SK-N-SH treated with all-trans-retinoic acid at 6 μM for 48 hours (cell line): ENCODE measurements at regions not wholly inside any gene's neighbourhood (a gene's known extent, or its start where the extent isn't known, plus 50 kb on each side); places are given as distances from the start of the nearest gene placed in this dataset.

Experiments used
- BACH2 ChIP-seq: fragments of 250-450 bp; sonication (Bioruptor Pico); IDR thresholded peaks from 2 replicates; pipeline ENCODE4 v1.9.0; 2021; ENCODE audit warnings: mild to moderate bottlenecking, borderline replicate concordance
- CSDC2 ChIP-seq: fragments of 250-450 bp; sonication (Bioruptor Pico); IDR thresholded peaks from 2 replicates; pipeline ENCODE4 v1.5.0; 2020; ENCODE audit warnings: mild to moderate bottlenecking, moderate library complexity
- CSRNP3 ChIP-seq: fragments of 250-450 bp; sonication (Bioruptor Pico); IDR thresholded peaks from 2 replicates; pipeline ENCODE4 v1.5.1; 2021; ENCODE audit warnings: mild to moderate bottlenecking, moderate library complexity
- ESRRG ChIP-seq: fragments of 250-450 bp; sonication (Bioruptor Pico); IDR thresholded peaks from 2 replicates; pipeline ENCODE4 v1.6.1; 2021; ENCODE audit warnings: mild to moderate bottlenecking
- ISL1 ChIP-seq: fragments of 250-450 bp; sonication (Bioruptor Pico); IDR thresholded peaks from 2 replicates; pipeline ENCODE4 v2.1.2; 2022; ENCODE audit warnings: mild to moderate bottlenecking, moderate library complexity
- OSR1 ChIP-seq: fragments of 250-450 bp; sonication (Bioruptor Pico); IDR thresholded peaks from 2 replicates; pipeline ENCODE4 v1.8.0; 2022; ENCODE audit warnings: moderate library complexity, mild to moderate bottlenecking, inconsistent platforms
- PATZ1 ChIP-seq: fragments of 250-450 bp; sonication (Bioruptor Pico); IDR thresholded peaks from 2 replicates; pipeline ENCODE4 v1.8.0; 2020; ENCODE audit warnings: mild to moderate bottlenecking, moderate library complexity, borderline replicate concordance
- PPARA ChIP-seq: fragments of 250-450 bp; sonication (Bioruptor Pico); IDR thresholded peaks from 2 replicates; pipeline ENCODE4 v1.5.0; 2020; ENCODE audit warnings: mild to moderate bottlenecking, borderline replicate concordance
- RARB ChIP-seq: fragments of 250-450 bp; sonication (Bioruptor Pico); IDR thresholded peaks from 2 replicates; pipeline ENCODE4 v1.8.0; 2021; ENCODE audit warnings: mild to moderate bottlenecking, moderate library complexity
- TCF4 ChIP-seq: fragments of 250-450 bp; sonication (Bioruptor Pico); IDR thresholded peaks from 2 replicates; pipeline ENCODE4 v1.8.0; 2021; ENCODE audit warnings: mild to moderate bottlenecking, moderate library complexity, borderline replicate concordance
- TOX ChIP-seq: fragments of 250-450 bp; sonication (Bioruptor Pico); IDR thresholded peaks from 2 replicates; pipeline ENCODE4 v1.8.0; 2021; ENCODE audit warnings: mild to moderate bottlenecking, moderate library complexity, borderline replicate concordance
- ZC3H10 ChIP-seq: fragments of 250-450 bp; sonication (Bioruptor Pico); IDR thresholded peaks from 2 replicates; pipeline ENCODE4 v1.5.1; 2021; ENCODE audit warnings: mild to moderate bottlenecking, moderate library complexity
- ZNF8 ChIP-seq: fragments of 450-650 bp; formaldehyde crosslinking; IDR thresholded peaks from 2 replicates; pipeline ENCODE4 v1.5.0; 2020; ENCODE audit warnings: mild to moderate bottlenecking, moderate library complexity

- TF ChIP-seq ESRRG (CRISPR knock-in tag) (no peak), RARB (no peak), TCF4 (no peak), PATZ1 (no peak), ZC3H10 (CRISPR knock-in tag) (no peak), OSR1 (CRISPR knock-in tag) (no peak), PPARA (no peak), CSRNP3 (CRISPR knock-in tag) (no peak), CSDC2 (CRISPR knock-in tag) (no peak), ZNF8 (no peak), BACH2 (no peak), TOX (CRISPR knock-in tag) (no peak), ISL1 (CRISPR knock-in tag) (no peak)
Observed at GRCh38 chr4:189313861-189314513, 626.7 kb upstream of the FRG1 start.
